Gastrocnemius medialis (tissue), 4 donors: ENCODE measurements at regions not wholly inside any gene's neighbourhood (a gene's known extent, or its start where the extent isn't known, plus 50 kb on each side); places are given as distances from the start of the nearest gene placed in this dataset.

Experiments used
- CTCF ChIP-seq, 5 experiments: fragments of 450-650 bp in 3 of 5; fragments of 200-600 bp in 2 of 5; sonication (generic) in 2 of 5; IDR thresholded peaks in 4 of 5; conservative IDR thresholded peaks in 1 of 5; 1 replicate in 4 of 5; 2 replicates in 1 of 5; pipeline ENCODE4 v1.5.1; 2016 to 2019; ENCODE audit warnings: antibody characterized with exemption in 5 of 5, mild to moderate bottlenecking in 3 of 5, moderate library complexity in 3 of 5
- POLR2A ChIP-seq, 2 donors: fragments of 450-650 bp; IDR thresholded peaks; one replicate each; pipeline ENCODE4 v1.6.1; 2017; ENCODE audit warnings: antibody characterized with exemption in 2 of 2, mild to moderate bottlenecking in 2 of 2, moderate library complexity in 2 of 2

GRCh38 chr7:23893942-23894891 is 184.2 kb downstream of the STK31 start:
- TF ChIP-seq CTCF (IDR thresholded peaks at IDR 0.05 in 4 of 5, conservative IDR thresholded peaks at IDR 0.05 in 1 of 5) (no peak), POLR2A (IDR thresholded peaks at IDR 0.05) (no peak)
